CD8-positive, alpha-beta memory T cell (primary cell): ENCODE measurements at regions not wholly inside any gene's neighbourhood (a gene's known extent, or its start where the extent isn't known, plus 50 kb on each side); places are given as distances from the start of the nearest gene placed in this dataset.
A peak's percentile ranks its signal among the peaks of the same experiment; 100 is the strongest.

Experiments
- CTCF ChIA-PET: fragments of 350-600 bp; sonication (Branson Sonifier 250); formaldehyde crosslinking; loops from one replicate; lab custom pipeline; 2021; ENCODE audit warnings: antibody characterized with exemption; lab: Charles Lee
- POLR2A ChIA-PET: fragments of 350-600 bp; sonication (Branson Sonifier 250); formaldehyde crosslinking; loops from one replicate; lab custom pipeline; 2021; ENCODE audit warnings: antibody characterized with exemption; lab: Charles Lee
- DNase-seq, 5 donors: peaks; one replicate each; pipeline versions ENCODE4 v3.0.0 to v3.0.0-alpha.2; 2020 to 2022; ENCODE audit warnings: mixed read lengths in 1 of 5
- H3K27ac ChIP-seq: one replicate; pipeline ENCODE4 v1.7.0; 2013; ENCODE audit warnings: low read depth, mild to moderate bottlenecking, low read length, moderate library complexity
- H3K27me3 ChIP-seq: 2 replicates; pipeline ENCODE4 v1.7.0; 2013; ENCODE audit warnings: low read length, mild to moderate bottlenecking; ENCODE audit not compliant: insufficient read depth, poor library complexity, severe bottlenecking
- H3K36me3 ChIP-seq: 2 replicates; pipeline ENCODE4 v1.7.0; 2013; ENCODE audit warnings: mild to moderate bottlenecking, low read length, moderate library complexity; ENCODE audit not compliant: insufficient read depth
- H3K4me1 ChIP-seq: 2 replicates; pipeline ENCODE4 v1.7.0; 2013; ENCODE audit warnings: mild to moderate bottlenecking, low read length, moderate library complexity; ENCODE audit not compliant: insufficient read depth
- H3K4me3 ChIP-seq: 2 replicates; pipeline ENCODE4 v1.7.0; 2013; ENCODE audit warnings: mild to moderate bottlenecking, low read length
- H3K9me3 ChIP-seq: 2 replicates; pipeline ENCODE4 v1.7.0; 2013; ENCODE audit warnings: mild to moderate bottlenecking, low read length
- H3K27ac Mint-ChIP-seq, 8 donors: one replicate each; pipeline ENCODE4 v1.8.0; 2020 to 2021; ENCODE audit warnings: mixed read lengths in 8 of 8, mild to moderate bottlenecking in 6 of 8, inconsistent platforms in 3 of 8, moderate library complexity in 3 of 8
- H3K27me3 Mint-ChIP-seq, 2 donors: one replicate each; pipeline ENCODE4 v1.8.0; 2020 to 2021; ENCODE audit warnings: mixed read lengths in 2 of 2, mild to moderate bottlenecking in 1 of 2, moderate library complexity in 1 of 2
- H3K36me3 Mint-ChIP-seq, 3 donors: one replicate each; pipeline ENCODE4 v1.8.0; 2020 to 2021; ENCODE audit warnings: mixed read lengths in 3 of 3, inconsistent platforms in 1 of 3, mild to moderate bottlenecking in 1 of 3
- H3K4me1 Mint-ChIP-seq, 3 donors: one replicate each; pipeline ENCODE4 v1.8.0; 2020 to 2021; ENCODE audit warnings: mixed read lengths in 3 of 3, inconsistent platforms in 1 of 3, mild to moderate bottlenecking in 1 of 3
- H3K4me3 Mint-ChIP-seq, 7 donors: one replicate each; pipeline ENCODE4 v1.8.0; 2020 to 2021; ENCODE audit warnings: mixed read lengths in 7 of 7, mild to moderate bottlenecking in 6 of 7, moderate library complexity in 4 of 7, inconsistent platforms in 2 of 7
- H3K9me3 Mint-ChIP-seq, 5 donors: one replicate each; pipeline ENCODE4 v1.8.0; 2020 to 2022; ENCODE audit warnings: mixed read lengths in 5 of 5, mild to moderate bottlenecking in 3 of 5, moderate library complexity in 2 of 5, inconsistent platforms in 1 of 5

GRCh38 chr4:187777954-187778353 is 217.6 kb upstream of the ZFP42 start:
- H3K27ac ChIP-seq = no peak overlapping the region
- ChIA-PET POLR2A (no interaction called here), CTCF (no interaction called here)
- Mint-ChIP-seq H3K4me1 (no peaks in the 10 kb centered on the region), H3K9me3 (peaks cover 0 to 14% (median 10%) of the 10 kb centered on the region in 5 donors), H3K36me3 (no peaks in the 10 kb centered on the region), H3K4me3 (no peak overlapping the region), H3K27me3 (no peaks in the 10 kb centered on the region), H3K27ac (no peak overlapping the region)
- DNase-seq = no peak
- H3K4me1 ChIP-seq = no peaks in the 10 kb centered on the region
- H3K9me3 ChIP-seq = no peaks in the 10 kb centered on the region
- H3K27me3 ChIP-seq = no peaks in the 10 kb centered on the region
- no peaks in the 10 kb centered on the region for H3K36me3 ChIP-seq
- H3K4me3 ChIP-seq = no peak overlapping the region

- H3K9me3 Mint-ChIP-seq = peaks cover 2 to 14% (median 10%) of the 10 kb centered on the region in 5 donors
- CTCF ChIA-PET = no interaction called here
- no peaks in the 10 kb centered on the region for H3K36me3 ChIP-seq
Observed at GRCh38 chr4:187780070-187780469, 215.5 kb upstream of the ZFP42 start.

GRCh38 chr4:187782286-187782824 is 213.2 kb upstream of the ZFP42 start:
- Histone ChIP-seq H3K27ac (no peak overlapping the region), H3K9me3 (no peaks in the 10 kb centered on the region), H3K4me1 (no peaks in the 10 kb centered on the region), H3K27me3 (no peaks in the 10 kb centered on the region), H3K36me3 (no peaks in the 10 kb centered on the region), H3K4me3 (no peak overlapping the region)
- DNase-seq = no peak
- H3K9me3 Mint-ChIP-seq = peaks cover 4 to 14% (median 9%) of the 10 kb centered on the region in 5 donors
- no peaks in the 10 kb centered on the region for H3K36me3 Mint-ChIP-seq
- peaks cover 0 to 2% of the 10 kb centered on the region in 2 donors for H3K27me3 Mint-ChIP-seq
- no peak overlapping the region for H3K27ac Mint-ChIP-seq
- no peaks in the 10 kb centered on the region for H3K4me1 Mint-ChIP-seq
- no peak overlapping the region for H3K4me3 Mint-ChIP-seq
- POLR2A ChIA-PET = no interaction called here
- CTCF ChIA-PET = no interaction called here

More at GRCh38 chr4:187780070-187780469, 215.5 kb upstream of the ZFP42 start:
- H3K27ac Mint-ChIP-seq = no peak overlapping the region
- Histone ChIP-seq H3K27ac (no peak overlapping the region), H3K4me1 (no peaks in the 10 kb centered on the region), H3K9me3 (no peaks in the 10 kb centered on the region), H3K27me3 (no peaks in the 10 kb centered on the region), H3K4me3 (no peak overlapping the region)
- no peaks in the 10 kb centered on the region for H3K4me1 Mint-ChIP-seq
- no peak for DNase-seq
- no peaks in the 10 kb centered on the region for H3K36me3 Mint-ChIP-seq
- POLR2A ChIA-PET = no interaction called here
- H3K4me3 Mint-ChIP-seq = no peak overlapping the region
- H3K27me3 Mint-ChIP-seq = peaks cover 0 to 2% of the 10 kb centered on the region in 2 donors

DNA sequence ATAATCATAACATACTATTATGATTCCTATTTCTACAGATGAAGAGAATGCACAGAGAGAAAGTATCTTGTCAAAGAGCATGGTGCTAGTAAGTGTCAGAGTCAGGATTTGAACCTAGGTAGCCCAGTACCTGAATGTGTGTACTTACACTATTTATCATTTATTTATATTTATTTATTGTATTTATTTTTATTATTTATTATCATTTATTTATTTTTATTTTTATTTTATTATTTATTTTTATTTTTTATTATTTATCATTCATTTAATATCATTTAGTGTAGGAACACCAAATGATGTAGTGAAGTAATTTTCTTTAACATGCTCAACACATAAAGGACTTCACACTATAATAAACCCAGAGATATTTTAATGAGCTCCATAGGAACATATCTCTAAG is 209.4 kb upstream of the ZFP42 start:
- ChIA-PET CTCF (no interaction called here), POLR2A (no interaction called here)
- Histone ChIP-seq H3K36me3 (no peaks in the 10 kb centered on the region), H3K27me3 (no peaks in the 10 kb centered on the region), H3K4me1 (no peaks in the 10 kb centered on the region), H3K9me3 (no peaks in the 10 kb centered on the region), H3K27ac (no peak overlapping the region), H3K4me3 (no peak overlapping the region)
- Mint-ChIP-seq H3K9me3 (peaks cover 8 to 11% (median 10%) of the 10 kb centered on the region in 5 donors), H3K27ac (no peak overlapping the region), H3K4me1 (no peaks in the 10 kb centered on the region), H3K27me3 (peaks cover 0 to 2% of the 10 kb centered on the region in 2 donors), H3K4me3 (no peak overlapping the region), H3K36me3 (no peaks in the 10 kb centered on the region)
- DNase-seq = no peak

DNA sequence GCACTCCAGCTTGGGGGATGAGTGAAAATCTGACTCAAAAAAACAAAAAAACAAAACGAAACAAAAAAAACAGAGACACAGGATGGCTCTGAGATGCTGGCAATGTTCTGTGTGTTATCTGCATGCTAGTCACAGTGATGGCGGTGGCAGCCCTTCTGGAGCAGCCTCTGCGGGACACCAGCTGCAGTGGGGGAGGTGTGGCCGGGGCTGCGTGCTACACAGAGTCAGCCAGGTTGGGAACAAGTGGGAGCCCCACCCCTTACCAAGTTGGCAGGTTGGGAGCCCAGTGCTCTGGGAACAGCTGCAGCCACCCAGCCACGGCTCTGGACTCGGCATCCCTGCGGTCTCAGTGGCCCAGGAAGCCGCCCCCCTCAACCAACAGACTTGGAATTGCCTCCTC is 206.5 kb upstream of the ZFP42 start:
- peaks cover 4 to 8% (median 5%) of the 10 kb centered on the region in 5 donors for H3K9me3 Mint-ChIP-seq
- H3K4me3 Mint-ChIP-seq = no peak overlapping the region
- H3K27ac ChIP-seq = no peak overlapping the region
- H3K4me1 ChIP-seq = no peaks in the 10 kb centered on the region
- peak overlapping the region in 1 of 8 donors; percentile 6 for H3K27ac Mint-ChIP-seq
- no peak for DNase-seq
- H3K9me3 ChIP-seq = no peaks in the 10 kb centered on the region
- no peaks in the 10 kb centered on the region for H3K4me1 Mint-ChIP-seq
- POLR2A ChIA-PET = no interaction called here
- H3K36me3 ChIP-seq = no peaks in the 10 kb centered on the region
- H3K4me3 ChIP-seq = no peak overlapping the region
- no peaks in the 10 kb centered on the region for H3K27me3 ChIP-seq
- no peaks in the 10 kb centered on the region for H3K36me3 Mint-ChIP-seq
- H3K27me3 Mint-ChIP-seq = peaks cover 0 to 2% of the 10 kb centered on the region in 2 donors
- CTCF ChIA-PET = no interaction called here

- no peak overlapping the region for H3K27ac Mint-ChIP-seq
- H3K27me3 Mint-ChIP-seq = no peaks in the 10 kb centered on the region
- H3K4me1 Mint-ChIP-seq = no peaks in the 10 kb centered on the region
- CTCF ChIA-PET = no interaction called here
- no peak overlapping the region for H3K4me3 Mint-ChIP-seq
- Histone ChIP-seq H3K9me3 (no peaks in the 10 kb centered on the region), H3K27ac (no peak overlapping the region), H3K27me3 (no peaks in the 10 kb centered on the region), H3K4me3 (no peak overlapping the region), H3K36me3 (no peaks in the 10 kb centered on the region), H3K4me1 (no peaks in the 10 kb centered on the region)
- POLR2A ChIA-PET = no interaction called here
- DNase-seq = no peak
- H3K9me3 Mint-ChIP-seq = peaks cover 3 to 15% (median 8%) of the 10 kb centered on the region in 5 donors
- no peaks in the 10 kb centered on the region for H3K36me3 Mint-ChIP-seq
Observed at GRCh38 chr4:187795737-187796136, 199.8 kb upstream of the ZFP42 start.

DNA sequence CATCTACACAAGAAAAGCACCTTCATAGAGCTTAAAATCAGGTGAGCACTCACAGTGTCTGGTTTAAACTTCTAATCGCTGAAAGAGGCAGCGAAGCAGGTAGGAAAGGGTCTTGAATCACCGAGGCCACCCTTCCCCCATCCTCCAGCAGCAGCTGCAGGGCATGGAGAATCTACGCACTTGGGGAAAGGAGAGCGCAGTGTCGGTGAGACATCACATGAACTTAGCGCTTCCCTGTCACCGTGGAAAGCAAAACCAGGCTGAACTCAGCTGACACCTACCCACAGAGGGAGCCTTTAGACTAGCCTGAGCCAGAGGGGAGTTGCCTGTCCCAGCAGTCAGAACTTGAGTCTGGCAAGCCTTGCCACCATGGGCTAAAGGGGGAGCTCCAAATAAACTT is 197.2 kb upstream of the ZFP42 start:
- Mint-ChIP-seq H3K4me3 (no peak overlapping the region), H3K36me3 (peaks cover 0 to 2% (median 0%) of the 10 kb centered on the region in 3 donors), H3K27me3 (no peaks in the 10 kb centered on the region), H3K9me3 (peaks cover 7 to 30% (median 12%) of the 10 kb centered on the region in 5 donors), H3K27ac (no peak overlapping the region), H3K4me1 (no peaks in the 10 kb centered on the region)
- H3K27me3 ChIP-seq = no peaks in the 10 kb centered on the region
- no peaks in the 10 kb centered on the region for H3K4me1 ChIP-seq
- ChIA-PET POLR2A (no interaction called here), CTCF (no interaction called here)
- H3K4me3 ChIP-seq = no peak overlapping the region
- no peak overlapping the region for H3K27ac ChIP-seq
- no peak for DNase-seq
- H3K36me3 ChIP-seq = no peaks in the 10 kb centered on the region
- H3K9me3 ChIP-seq = no peaks in the 10 kb centered on the region

GRCh38 chr4:187799735-187800134 is 195.8 kb upstream of the ZFP42 start:
- no peak overlapping the region for H3K4me3 ChIP-seq
- H3K36me3 ChIP-seq = no peaks in the 10 kb centered on the region
- H3K4me3 Mint-ChIP-seq = no peak overlapping the region
- DNase-seq = no peak
- no peaks in the 10 kb centered on the region for H3K27me3 ChIP-seq
- H3K27ac Mint-ChIP-seq = no peak overlapping the region
- ChIA-PET POLR2A (no interaction called here), CTCF (no interaction called here)
- H3K36me3 Mint-ChIP-seq = peaks cover 0 to 2% (median 0%) of the 10 kb centered on the region in 3 donors
- H3K27me3 Mint-ChIP-seq = no peaks in the 10 kb centered on the region
- no peaks in the 10 kb centered on the region for H3K4me1 Mint-ChIP-seq
- H3K9me3 ChIP-seq = no peaks in the 10 kb centered on the region
- H3K27ac ChIP-seq = no peak overlapping the region
- no peaks in the 10 kb centered on the region for H3K4me1 ChIP-seq
- H3K9me3 Mint-ChIP-seq = peaks cover 7 to 30% (median 16%) of the 10 kb centered on the region in 5 donors
